Sigmoid colon (tissue), 6 donors: ENCODE measurements at regions not wholly inside any gene's neighbourhood (a gene's known extent, or its start where the extent isn't known, plus 50 kb on each side); places are given as distances from the start of the nearest gene placed in this dataset.
"Not testable (repeated sequence)": the region's sequence is repeated elsewhere in the genome, so short reads cannot be mapped to it uniquely, and the experiment has no call there.

Experiments used
- DNase-seq: peaks from one replicate; pipeline ENCODE4 v3.0.0-alpha.2; 2019
- H3K27ac ChIP-seq, 4 donors: fragments of 200-600 bp; sonication (generic); one replicate each; pipeline ENCODE4 v1.5.1; 2016 to 2019; ENCODE audit warnings: mild to moderate bottlenecking in 1 of 4
- H3K27me3 ChIP-seq, 3 donors: fragments of 200-600 bp; sonication (generic); one replicate each; pipeline ENCODE4 v1.5.1; 2019; ENCODE audit warnings: mild to moderate bottlenecking in 1 of 3
- H3K36me3 ChIP-seq, 4 donors: fragments of 200-600 bp; sonication (generic); one replicate each; pipeline ENCODE4 v1.5.1; 2016 to 2019
- H3K4me1 ChIP-seq, 4 donors: fragments of 200-600 bp; sonication (generic); one replicate each; pipeline ENCODE4 v1.5.1; 2017 to 2019
- H3K4me3 ChIP-seq, 4 donors: fragments of 200-600 bp; sonication (generic); one replicate each; pipeline ENCODE4 v1.5.1; 2017 to 2019; ENCODE audit warnings: mild to moderate bottlenecking in 2 of 4, moderate library complexity in 1 of 4
- H3K9me3 ChIP-seq, 4 donors: fragments of 200-600 bp in 3 of 4; sonication (generic) in 3 of 4; one replicate each; pipeline versions ENCODE4 v1.5.1 to v1.6.1; 2013 to 2019
- CTCF ChIP-seq, 4 experiments: fragments of 450-650 bp in 3 of 4; fragments of 200-600 bp in 1 of 4; IDR thresholded peaks; one replicate each; pipeline ENCODE4 v1.5.1; 2016 to 2019; ENCODE audit warnings: antibody characterized with exemption in 4 of 4, mild to moderate bottlenecking in 3 of 4, moderate library complexity in 2 of 4
- EP300 ChIP-seq, 4 donors: sonication (generic); formaldehyde crosslinking; IDR thresholded peaks; one replicate each; pipeline ENCODE4 v1.6.1; 2017; ENCODE audit warnings: antibody characterized with exemption in 4 of 4
- POLR2A ChIP-seq, 2 donors: fragments of 450-650 bp; IDR thresholded peaks; one replicate each; pipeline ENCODE4 v1.6.1; 2016; ENCODE audit warnings: antibody characterized with exemption in 2 of 2, mild to moderate bottlenecking in 2 of 2, moderate library complexity in 2 of 2
- POLR2AphosphoS5 ChIP-seq, 4 donors: sonication (generic); formaldehyde crosslinking; IDR thresholded peaks; one replicate each; pipeline ENCODE4 v1.6.1; 2017; ENCODE audit warnings: antibody characterized with exemption in 4 of 4
- WGBS, 2 donors: extraction: QIAGEN DNeasy Blood & Tissue Kit; methylation state at CpG; one replicate each; pipeline ENCODE4 v1.1.7; 2013; 5-methylcytosine and 5-hydroxymethylcytosine counted together
- intact Hi-C: fragments of 100-400 bp; cut with DNase I; formaldehyde crosslinking; loops from one replicate; pipeline ENCODE4 v1.15.1; 2023
- donor health status: healthy with polysubstance abuse.
- donor health status: healthy.

- H3K9me3 ChIP-seq: no peaks in the 10 kb centered on the region
- no peak overlapping the region for H3K27ac ChIP-seq
- H3K27me3 ChIP-seq: no peaks in the 10 kb centered on the region
- no peak for DNase-seq
- no peak for TF ChIP-seq CTCF (IDR thresholded peaks at IDR 0.05)
- TF ChIP-seq EP300 (IDR thresholded peaks at IDR 0.05): no peak
- TF ChIP-seq POLR2AphosphoS5 (IDR thresholded peaks at IDR 0.05): no peak
- no peak for TF ChIP-seq POLR2A (IDR thresholded peaks at IDR 0.05)
- WGBS, 2 donors: 91 to 92% methylated on average over 1 of the region's 1 CpG
- intact Hi-C loops: no loop called here
- no peaks in the 10 kb centered on the region for H3K36me3 ChIP-seq
- H3K4me1 ChIP-seq: no peaks in the 10 kb centered on the region
- H3K4me3 ChIP-seq: no peak overlapping the region
These were observed 199.4 kb downstream of the FCRL5 start for GRCh38 chr1:157352817-157353408.

GRCh38 chr1:157352216-157352615 lies 200.1 kb downstream of the FCRL5 start:
- intact Hi-C loops: no loop called here
- Histone ChIP-seq H3K4me1 (no peaks in the 10 kb centered on the region), H3K4me3 (no peak overlapping the region), H3K36me3 (no peaks in the 10 kb centered on the region), H3K27me3 (no peaks in the 10 kb centered on the region), H3K27ac (no peak overlapping the region), H3K9me3 (no peaks in the 10 kb centered on the region)
- no peak for TF ChIP-seq EP300 (IDR thresholded peaks at IDR 0.05)
- TF ChIP-seq POLR2AphosphoS5 (IDR thresholded peaks at IDR 0.05): no peak
- TF ChIP-seq CTCF (IDR thresholded peaks at IDR 0.05): no peak
- no peak for TF ChIP-seq POLR2A (IDR thresholded peaks at IDR 0.05)
- DNase-seq: no peak
- 95 to 97% methylated on average over 3 of the region's 3 CpGs for WGBS, 2 donors

GRCh38 chr1:157351800-157352199 lies 200.5 kb downstream of the FCRL5 start:
- DNase-seq, H3K27me3 ChIP-seq, H3K27ac ChIP-seq, H3K4me1 ChIP-seq, intact Hi-C loops, H3K4me3 ChIP-seq, H3K36me3 ChIP-seq, H3K9me3 ChIP-seq: not testable (repeated sequence)
- 86 to 95% methylated on average over 2 of the region's 2 CpGs for WGBS, 2 donors

- Histone ChIP-seq H3K36me3 (no peaks in the 10 kb centered on the region), H3K9me3 (no peaks in the 10 kb centered on the region), H3K4me3 (no peak overlapping the region), H3K4me1 (no peaks in the 10 kb centered on the region), H3K27ac (no peak overlapping the region), H3K27me3 (no peaks in the 10 kb centered on the region)
- WGBS, 2 donors: 65 to 66% methylated on average over 4 of the region's 4 CpGs
- TF ChIP-seq POLR2AphosphoS5 (IDR thresholded peaks at IDR 0.05): no peak
- DNase-seq: no peak
- intact Hi-C loops: no loop called here
These were observed 203.5 kb downstream of the FCRL5 start for GRCh38 chr1:157348538-157349480.

- Histone ChIP-seq H3K4me1 (no peaks in the 10 kb centered on the region), H3K27me3 (no peaks in the 10 kb centered on the region), H3K9me3 (no peaks in the 10 kb centered on the region), H3K4me3 (no peak overlapping the region), H3K36me3 (no peaks in the 10 kb centered on the region), H3K27ac (no peak overlapping the region)
- DNase-seq: no peak
- TF ChIP-seq POLR2A (IDR thresholded peaks at IDR 0.05) (no peak), EP300 (IDR thresholded peaks at IDR 0.05) (no peak), CTCF (IDR thresholded peaks at IDR 0.05) (no peak), POLR2AphosphoS5 (IDR thresholded peaks at IDR 0.05) (no peak)
- intact Hi-C loops: no loop called here
- WGBS, 2 donors: 88 to 95% methylated on average over 1 of the region's 1 CpG
These were observed 204.8 kb downstream of the FCRL5 start for GRCh38 chr1:157347506-157347905.

- H3K9me3 ChIP-seq, H3K27me3 ChIP-seq, H3K4me1 ChIP-seq, H3K27ac ChIP-seq, DNase-seq, intact Hi-C loops, H3K4me3 ChIP-seq, H3K36me3 ChIP-seq: not testable (repeated sequence)
- 28 to 76% methylated on average over 1 of the region's 1 CpG for WGBS, 2 donors
These were observed 199.6 kb upstream of the ETV3 start for GRCh38 chr1:157337785-157338184.
